ENCODE measurements at regions not wholly inside any gene's neighbourhood (a gene's known extent, or its start where the extent isn't known, plus 50 kb on each side); places are given as distances from the start of the nearest gene placed in this dataset.

GRCh38 chr3:127417709-127418559 lies 130.1 kb upstream of the PRR20G start:
- H3K9me3 ChIP-seq (replicated peaks; ENCODE audit: control insufficient read depth, insufficient read depth, low read length): no peaks in the 10 kb centered on the region
- no peaks in the 10 kb centered on the region for H3K9me1 ChIP-seq (replicated peaks; ENCODE audit: control insufficient read depth, extremely low read depth, insufficient read depth, low read length)
- H3K4me3 ChIP-seq (replicated peaks in 1 of 3; ENCODE audit: insufficient read depth in 1 of 3, low read depth in 1 of 3, low read length in 3 of 3): no peak overlapping the region
- H3K9ac ChIP-seq (replicated peaks; ENCODE audit: extremely low read depth, insufficient read depth, low read length): no peak overlapping the region
- no peaks in the 10 kb centered on the region for H3K4me1 ChIP-seq (ENCODE audit: control insufficient read depth, extremely low read depth, insufficient read depth, low read length)
- intact Hi-C loops (cut with micrococcal nuclease) (no loop called here), dilution Hi-C loops (cut with MboI; ENCODE audit: extremely low pct_ligation_motif_present, low sequenced_read_pairs) (no loop called here)
- H3K27me3 ChIP-seq (ENCODE audit: control insufficient read depth in 2 of 2, insufficient read depth in 2 of 2, low read length in 2 of 2): peaks cover 8 to 22% of the 10 kb centered on the region in 2 experiments
- no peaks in the 10 kb centered on the region for H4K20me1 ChIP-seq (replicated peaks; ENCODE audit: control insufficient read depth, extremely low read depth, insufficient read depth, low read length)
- no peak for FAIRE-seq
- H3K79me2 ChIP-seq (ENCODE audit: control insufficient read depth, insufficient read depth, low read length): no peaks in the 10 kb centered on the region
- ChIA-PET POLR2A (no interaction called here), CTCF (no interaction called here)
- no peak for TF ChIP-seq MAX (IDR thresholded peaks at IDR 0.05; ENCODE audit: insufficient read depth, insufficient read length)
- no peak for TF ChIP-seq JUN (IDR thresholded peaks at IDR 0.05; ENCODE audit: borderline replicate concordance, insufficient read depth, insufficient read length, low read depth)
- TF ChIP-seq GATA2 (IDR thresholded peaks at IDR 0.05; ENCODE audit: insufficient read depth, insufficient read length, low read depth, low read length): no peak
- no peak for TF ChIP-seq POLR2AphosphoS5 (IDR thresholded peaks at IDR 0.05; ENCODE audit: insufficient read depth, low read depth, low read length)
- TF ChIP-seq EZH2 (IDR thresholded peaks at IDR 0.05; ENCODE audit: borderline replicate concordance, low read depth, low read length, severe bottlenecking): no peak
- no peak for TF ChIP-seq MYC (IDR thresholded peaks at IDR 0.05; ENCODE audit: low read depth, low read length)
- TF ChIP-seq CTCF (IDR thresholded peaks at IDR 0.05; ENCODE audit: extremely low read depth in 1 of 2, insufficient read depth in 1 of 2, low read depth in 1 of 2, low read length in 2 of 2): no peak
- no peak for TF ChIP-seq POLR2A (IDR thresholded peaks at IDR 0.05; ENCODE audit: low read depth, low read length)
- TF ChIP-seq FOS (IDR thresholded peaks at IDR 0.05; ENCODE audit: borderline replicate concordance, insufficient read depth, low read length): no peak
- no peak overlapping the region for H3K4me2 ChIP-seq (ENCODE audit: insufficient read depth, low read length)
- H3K27ac ChIP-seq (ENCODE audit: insufficient read depth, low read depth, low read length): no peak overlapping the region
- H3K36me3 ChIP-seq (ENCODE audit: control insufficient read depth in 2 of 2, extremely low read depth in 1 of 2, insufficient read depth in 2 of 2, low read length in 2 of 2): no peaks in the 10 kb centered on the region
- no TSS peak for BruUV-seq (replicated peaks)
- no peak overlapping the region for H2AFZ ChIP-seq (ENCODE audit: low read depth, low read length)
- DNase-seq (ENCODE audit: low read depth, low spot score): no peak

Measured in endothelial cell of umbilical vein (primary cell).